ENCODE measurements at regions not wholly inside any gene's neighbourhood (a gene's known extent, or its start where the extent isn't known, plus 50 kb on each side); places are given as distances from the start of the nearest gene placed in this dataset.

DNA sequence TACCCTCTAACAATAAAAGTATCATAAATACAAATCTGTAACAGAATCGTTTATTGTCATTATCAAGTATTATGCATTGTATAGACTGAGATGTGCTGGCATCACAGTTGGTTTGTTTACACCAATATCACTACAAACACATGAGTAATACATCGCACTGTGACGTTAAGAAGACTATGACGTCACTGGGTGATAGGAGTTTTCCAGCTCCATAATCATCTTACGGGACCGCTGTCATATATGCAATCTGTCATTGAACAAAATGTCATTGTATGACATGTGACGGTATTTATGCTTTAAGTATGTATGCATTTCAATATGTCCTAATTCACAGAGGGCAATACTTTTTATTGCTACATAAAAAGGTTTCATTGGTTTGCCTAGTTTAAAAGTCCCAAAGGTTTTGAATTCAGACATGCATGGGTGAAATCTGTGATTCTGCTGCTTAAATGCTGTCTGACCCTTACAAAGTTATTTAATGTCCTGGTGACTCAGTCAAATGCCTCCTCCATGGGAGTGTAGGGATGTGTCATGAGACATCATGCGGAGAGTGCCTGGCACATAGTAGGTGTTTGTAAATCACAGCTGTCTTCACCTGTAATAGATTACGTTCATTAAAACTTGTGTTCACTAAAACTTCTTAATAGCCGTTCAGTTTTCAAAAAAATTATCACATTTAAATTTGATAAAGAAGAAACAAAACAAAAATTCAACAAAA lies 160.7 kb upstream of the PDE10A start:
- ChIA-PET POLR2A (no interaction called here), CTCF (no interaction called here)
- Histone ChIP-seq H2AFZ (ENCODE audit: low read depth, low read length) (no peak overlapping the region), H3K9me3 (replicated peaks; ENCODE audit: control insufficient read depth, insufficient read depth, low read length) (no peaks in the 10 kb centered on the region), H4K20me1 (replicated peaks; ENCODE audit: control insufficient read depth, extremely low read depth, insufficient read depth, low read length) (no peaks in the 10 kb centered on the region), H3K4me3 (replicated peaks in 1 of 3; ENCODE audit: insufficient read depth in 1 of 3, low read depth in 1 of 3, low read length in 3 of 3) (no peak overlapping the region), H3K9ac (replicated peaks; ENCODE audit: extremely low read depth, insufficient read depth, low read length) (no peak overlapping the region), H3K9me1 (replicated peaks; ENCODE audit: control insufficient read depth, extremely low read depth, insufficient read depth, low read length) (no peaks in the 10 kb centered on the region), H3K36me3 (ENCODE audit: control insufficient read depth in 2 of 2, extremely low read depth in 1 of 2, insufficient read depth in 2 of 2, low read length in 2 of 2) (no peaks in the 10 kb centered on the region), H3K27me3 (ENCODE audit: control insufficient read depth in 2 of 2, insufficient read depth in 2 of 2, low read length in 2 of 2) (peaks cover 0 to 2% of the 10 kb centered on the region in 2 experiments), H3K4me1 (ENCODE audit: control insufficient read depth, extremely low read depth, insufficient read depth, low read length) (no peaks in the 10 kb centered on the region), H3K4me2 (ENCODE audit: insufficient read depth, low read length) (no peak overlapping the region), H3K27ac (ENCODE audit: insufficient read depth, low read depth, low read length) (no peak overlapping the region), H3K79me2 (ENCODE audit: control insufficient read depth, insufficient read depth, low read length) (no peaks in the 10 kb centered on the region)
- no peak for DNase-seq (ENCODE audit: low read depth, low spot score)
- no TSS peak for BruUV-seq (replicated peaks)
- TF ChIP-seq FOS (IDR thresholded peaks at IDR 0.05; ENCODE audit: borderline replicate concordance, insufficient read depth, low read length) (no peak), EZH2 (IDR thresholded peaks at IDR 0.05; ENCODE audit: borderline replicate concordance, low read depth, low read length, severe bottlenecking) (no peak), MYC (IDR thresholded peaks at IDR 0.05; ENCODE audit: low read depth, low read length) (no peak), POLR2AphosphoS5 (IDR thresholded peaks at IDR 0.05; ENCODE audit: insufficient read depth, low read depth, low read length) (no peak), POLR2A (IDR thresholded peaks at IDR 0.05; ENCODE audit: low read depth, low read length) (no peak), JUN (IDR thresholded peaks at IDR 0.05; ENCODE audit: borderline replicate concordance, insufficient read depth, insufficient read length, low read depth) (no peak), GATA2 (IDR thresholded peaks at IDR 0.05; ENCODE audit: insufficient read depth, insufficient read length, low read depth, low read length) (no peak)
- TF ChIP-seq, protein P1, sequence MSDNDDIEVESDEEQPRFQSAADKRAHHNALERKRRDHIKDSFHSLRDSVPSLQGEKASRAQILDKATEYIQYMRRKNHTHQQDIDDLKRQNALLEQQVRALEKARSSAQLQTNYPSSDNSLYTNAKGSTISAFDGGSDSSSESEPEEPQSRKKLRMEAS (IDR thresholded peaks at IDR 0.05; ENCODE audit: insufficient read depth, insufficient read length) = no peak
- TF ChIP-seq, protein P2, sequence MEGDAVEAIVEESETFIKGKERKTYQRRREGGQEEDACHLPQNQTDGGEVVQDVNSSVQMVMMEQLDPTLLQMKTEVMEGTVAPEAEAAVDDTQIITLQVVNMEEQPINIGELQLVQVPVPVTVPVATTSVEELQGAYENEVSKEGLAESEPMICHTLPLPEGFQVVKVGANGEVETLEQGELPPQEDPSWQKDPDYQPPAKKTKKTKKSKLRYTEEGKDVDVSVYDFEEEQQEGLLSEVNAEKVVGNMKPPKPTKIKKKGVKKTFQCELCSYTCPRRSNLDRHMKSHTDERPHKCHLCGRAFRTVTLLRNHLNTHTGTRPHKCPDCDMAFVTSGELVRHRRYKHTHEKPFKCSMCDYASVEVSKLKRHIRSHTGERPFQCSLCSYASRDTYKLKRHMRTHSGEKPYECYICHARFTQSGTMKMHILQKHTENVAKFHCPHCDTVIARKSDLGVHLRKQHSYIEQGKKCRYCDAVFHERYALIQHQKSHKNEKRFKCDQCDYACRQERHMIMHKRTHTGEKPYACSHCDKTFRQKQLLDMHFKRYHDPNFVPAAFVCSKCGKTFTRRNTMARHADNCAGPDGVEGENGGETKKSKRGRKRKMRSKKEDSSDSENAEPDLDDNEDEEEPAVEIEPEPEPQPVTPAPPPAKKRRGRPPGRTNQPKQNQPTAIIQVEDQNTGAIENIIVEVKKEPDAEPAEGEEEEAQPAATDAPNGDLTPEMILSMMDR (IDR thresholded peaks at IDR 0.05; ENCODE audit: extremely low read depth in 1 of 2, insufficient read depth in 1 of 2, low read depth in 1 of 2, low read length in 2 of 2) = no peak
- FAIRE-seq = peak; percentile 40
- intact Hi-C loops (cut with micrococcal nuclease) = no loop called here
- dilution Hi-C loops (cut with MboI; ENCODE audit: extremely low pct_ligation_motif_present, low sequenced_read_pairs) = no loop called here

Measured in endothelial cell of umbilical vein (primary cell).